ENCODE measurements at regions not wholly inside any gene's neighbourhood (a gene's known extent, or its start where the extent isn't known, plus 50 kb on each side); places are given as distances from the start of the nearest gene placed in this dataset.

DNA sequence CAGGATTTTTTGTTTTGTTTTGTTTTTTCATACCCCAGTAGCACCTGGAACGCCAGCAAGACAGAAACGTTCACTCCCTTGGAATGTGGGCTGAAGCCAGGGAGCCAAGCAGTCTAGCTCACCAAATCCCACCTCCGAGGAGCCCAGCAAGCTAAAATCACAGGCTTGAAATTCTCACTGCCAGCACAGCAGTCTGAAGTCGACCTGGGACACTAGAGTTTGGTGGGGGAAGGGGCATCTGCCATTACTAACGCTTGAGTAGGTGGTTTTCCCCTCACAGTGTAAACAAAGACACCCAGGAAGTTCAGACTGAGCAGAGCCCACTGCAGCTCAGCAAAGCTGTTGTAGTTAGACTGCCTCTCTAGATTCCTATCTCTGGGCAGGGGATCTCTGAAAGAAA is 99.6 kb upstream of the FGF16 start:
- TF ChIP-seq FOXM1 (IDR thresholded peaks at IDR 0.05; ENCODE audit: borderline replicate concordance) (no peak), LEF1 (IDR thresholded peaks at IDR 0.05; ENCODE audit: borderline replicate concordance) (no peak), TARDBP (IDR thresholded peaks at IDR 0.05) (no peak), SUZ12 (IDR thresholded peaks at IDR 0.05) (no peak), BHLHE40 (IDR thresholded peaks at IDR 0.05; ENCODE audit: borderline replicate concordance) (no peak), FOXA1 (IDR thresholded peaks at IDR 0.05) (no peak), CTBP1 (IDR thresholded peaks at IDR 0.05; ENCODE audit: borderline replicate concordance) (no peak), L3MBTL2 (conservative IDR thresholded peaks at IDR 0.05) (no peak), ZNF384 (IDR thresholded peaks at IDR 0.05) (no peak), SP1 (IDR thresholded peaks at IDR 0.05) (no peak), NFRKB (IDR thresholded peaks at IDR 0.05) (no peak), ELF4 (IDR thresholded peaks at IDR 0.05) (no peak), FOXK2 (IDR thresholded peaks at IDR 0.05) (no peak), PKNOX1 (IDR thresholded peaks at IDR 0.05) (no peak)

Data from HEK293T (cell line).